Stimulated activated CD4-positive, alpha-beta T cell treated with anti-CD3 and anti-CD28 coated beads, Interleukin-12 subunit alpha, Interleukin-12 subunit beta, amount 100 ng/mL, for 48 hours (primary cell): ENCODE measurements at regions not wholly inside any gene's neighbourhood (a gene's known extent, or its start where the extent isn't known, plus 50 kb on each side); places are given as distances from the start of the nearest gene placed in this dataset.

ENCODE experiments used
- DNase-seq, 3 donors: peaks; one replicate each; pipeline ENCODE4 v3.0.0-alpha.2; 2020; ENCODE audit warnings: low read depth in 2 of 3, low spot score in 1 of 3

GRCh38 chr17:15112846-15113617, 152.1 kb downstream of the PMP22 start:
- no peak for DNase-seq

- DNase-seq, result no peak
Measured at GRCh38 chr17:15109608-15110007, 155.5 kb downstream of the PMP22 start.

GRCh38 chr17:15108992-15109391, 156.1 kb downstream of the PMP22 start:
- no peak for DNase-seq

GRCh38 chr17:15106540-15106939, 158.6 kb downstream of the PMP22 start:
- DNase-seq, result no peak

- DNase-seq, result no peak
Measured at GRCh38 chr17:15103785-15104184, 161.3 kb downstream of the PMP22 start.

- DNase-seq, result no peak
Measured at GRCh38 chr17:15101175-15101574, 164.0 kb downstream of the PMP22 start.

GRCh38 chr17:15096511-15096910, 168.6 kb downstream of the PMP22 start:
- no peak for DNase-seq

GRCh38 chr17:15095935-15096334, 169.2 kb downstream of the PMP22 start:
- no peak for DNase-seq

GRCh38 chr17:15092762-15093161, 172.4 kb downstream of the PMP22 start:
- no peak for DNase-seq

- DNase-seq, result no peak
Measured at GRCh38 chr17:15092261-15092660, 172.9 kb downstream of the PMP22 start.

- no peak for DNase-seq
Measured at GRCh38 chr17:15091825-15092224, 173.3 kb downstream of the PMP22 start.

GRCh38 chr17:15090533-15090932, 174.6 kb downstream of the PMP22 start:
- DNase-seq, result no peak

GRCh38 chr17:15087946-15088345, 177.2 kb downstream of the PMP22 start:
- no peak for DNase-seq

- no peak for DNase-seq
Measured at GRCh38 chr17:15086776-15087295, 178.3 kb downstream of the PMP22 start.

GRCh38 chr17:15085890-15086677, 179.0 kb downstream of the PMP22 start:
- DNase-seq, result no peak

GRCh38 chr17:15083225-15083624, 181.9 kb downstream of the PMP22 start:
- DNase-seq, result no peak

GRCh38 chr17:15081008-15081407, 184.1 kb downstream of the PMP22 start:
- DNase-seq, result no peak

GRCh38 chr17:15078570-15078969, 186.6 kb downstream of the PMP22 start:
- no peak for DNase-seq

GRCh38 chr17:15076991-15077663, 188.0 kb downstream of the PMP22 start:
- no peak for DNase-seq

GRCh38 chr17:15051933-15052332, 213.2 kb downstream of the PMP22 start:
- DNase-seq, result no peak

- DNase-seq, result no peak
Measured at GRCh38 chr17:15049795-15050160, 215.3 kb downstream of the PMP22 start.
